Hepatocyte (in vitro differentiated cells): ENCODE measurements at regions not wholly inside any gene's neighbourhood (a gene's known extent, or its start where the extent isn't known, plus 50 kb on each side); places are given as distances from the start of the nearest gene placed in this dataset.

Experiments
- DNase-seq: peaks from one replicate; pipeline ENCODE4 v3.0.0-alpha.2; 2016; ENCODE audit warnings: low spot score
- H2AFZ ChIP-seq: fragments of 200-600 bp; sonication (generic); 2 replicates; pipeline ENCODE4 v1.6.0; 2016; ENCODE audit warnings: antibody characterized with exemption, mild to moderate bottlenecking
- H3K27ac ChIP-seq: fragments of 200-600 bp; sonication (generic); 2 replicates; pipeline ENCODE4 v1.5.1; 2016; ENCODE audit warnings: mild to moderate bottlenecking
- H3K27me3 ChIP-seq: fragments of 200-600 bp; sonication (generic); 2 replicates; pipeline ENCODE4 v1.6.1; 2016
- H3K36me3 ChIP-seq: fragments of 200-600 bp; sonication (generic); replicated peaks from 2 replicates; pipeline ENCODE4 v1.5.1; 2016; ENCODE audit warnings: low read depth; ENCODE audit not compliant: insufficient read depth
- H3K4me1 ChIP-seq: fragments of 200-600 bp; sonication (generic); 2 replicates; pipeline ENCODE4 v1.5.1; 2016; ENCODE audit warnings: mild to moderate bottlenecking, moderate library complexity; ENCODE audit not compliant: insufficient read depth
- H3K4me2 ChIP-seq: fragments of 200-600 bp; sonication (generic); 2 replicates; pipeline ENCODE4 v1.6.0; 2016
- H3K4me3 ChIP-seq: fragments of 200-600 bp; sonication (generic); 2 replicates; pipeline ENCODE4 v1.5.1; 2016; ENCODE audit warnings: mild to moderate bottlenecking
- H3K79me2 ChIP-seq: fragments of 200-600 bp; sonication (generic); 2 replicates; pipeline ENCODE4 v1.6.0; 2017; ENCODE audit warnings: mild to moderate bottlenecking
- H3K9me2 ChIP-seq: fragments of 200-600 bp; sonication (generic); replicated peaks from 2 replicates; pipeline ENCODE4 v1.6.0; 2017; ENCODE audit warnings: mild to moderate bottlenecking; ENCODE audit not compliant: insufficient read depth
- H3K9me3 ChIP-seq: fragments of 200-600 bp; sonication (generic); 2 replicates; pipeline ENCODE4 v1.5.1; 2016; ENCODE audit warnings: low read depth, mild to moderate bottlenecking
- H4K20me1 ChIP-seq: fragments of 200-600 bp; sonication (generic); 2 replicates; pipeline ENCODE4 v1.6.0; 2016; ENCODE audit warnings: mild to moderate bottlenecking; ENCODE audit not compliant: insufficient read depth, poor library complexity, severe bottlenecking
- CTCF ChIP-seq: fragments of 200-600 bp; sonication (generic); IDR thresholded peaks from 2 replicates; pipeline ENCODE4 v1.5.1; 2016; ENCODE audit warnings: antibody characterized with exemption, mild to moderate bottlenecking; ENCODE audit not compliant: poor library complexity
- EZH2 ChIP-seq: fragments of 200-600 bp; sonication (generic); IDR thresholded peaks from 2 replicates; pipeline ENCODE4 v1.6.1; 2016; ENCODE audit warnings: antibody characterized with exemption, mild to moderate bottlenecking, borderline replicate concordance
- EZH2phosphoT487 ChIP-seq: fragments of 200-600 bp; sonication (generic); IDR thresholded peaks from one replicate; pipeline ENCODE4 v1.6.1; 2018; ENCODE audit warnings: antibody characterized with exemption, mild to moderate bottlenecking, low read depth, moderate library complexity; ENCODE audit not compliant: unreplicated experiment, severe bottlenecking
- WGBS: methylation state at CpG from one replicate; pipeline ENCODE4 v1.1.6; 2016; ENCODE audit warnings: low lambda C conversion rate; ENCODE audit errors: missing lambda C conversion rate; 5-methylcytosine and 5-hydroxymethylcytosine counted together

GRCh38 chr18:78303519-78304191, 676.0 kb upstream of the SALL3 start:
- Histone ChIP-seq H4K20me1 (no peaks in the 10 kb centered on the region), H3K4me3 (no peak overlapping the region), H3K27me3 (no peaks in the 10 kb centered on the region), H3K79me2 (no peaks in the 10 kb centered on the region), H3K9me2 (no peaks in the 10 kb centered on the region), H3K4me2 (no peak overlapping the region), H3K9me3 (no peaks in the 10 kb centered on the region), H3K27ac (no peak overlapping the region), H2AFZ (no peak overlapping the region), H3K4me1 (no peaks in the 10 kb centered on the region), H3K36me3 (no peaks in the 10 kb centered on the region)
- 62% methylated on average over 15 of the region's 15 CpGs for WGBS
- TF ChIP-seq CTCF (no peak), EZH2 (no peak), EZH2phosphoT487 (no peak)
- DNase-seq, result no peak

DNA sequence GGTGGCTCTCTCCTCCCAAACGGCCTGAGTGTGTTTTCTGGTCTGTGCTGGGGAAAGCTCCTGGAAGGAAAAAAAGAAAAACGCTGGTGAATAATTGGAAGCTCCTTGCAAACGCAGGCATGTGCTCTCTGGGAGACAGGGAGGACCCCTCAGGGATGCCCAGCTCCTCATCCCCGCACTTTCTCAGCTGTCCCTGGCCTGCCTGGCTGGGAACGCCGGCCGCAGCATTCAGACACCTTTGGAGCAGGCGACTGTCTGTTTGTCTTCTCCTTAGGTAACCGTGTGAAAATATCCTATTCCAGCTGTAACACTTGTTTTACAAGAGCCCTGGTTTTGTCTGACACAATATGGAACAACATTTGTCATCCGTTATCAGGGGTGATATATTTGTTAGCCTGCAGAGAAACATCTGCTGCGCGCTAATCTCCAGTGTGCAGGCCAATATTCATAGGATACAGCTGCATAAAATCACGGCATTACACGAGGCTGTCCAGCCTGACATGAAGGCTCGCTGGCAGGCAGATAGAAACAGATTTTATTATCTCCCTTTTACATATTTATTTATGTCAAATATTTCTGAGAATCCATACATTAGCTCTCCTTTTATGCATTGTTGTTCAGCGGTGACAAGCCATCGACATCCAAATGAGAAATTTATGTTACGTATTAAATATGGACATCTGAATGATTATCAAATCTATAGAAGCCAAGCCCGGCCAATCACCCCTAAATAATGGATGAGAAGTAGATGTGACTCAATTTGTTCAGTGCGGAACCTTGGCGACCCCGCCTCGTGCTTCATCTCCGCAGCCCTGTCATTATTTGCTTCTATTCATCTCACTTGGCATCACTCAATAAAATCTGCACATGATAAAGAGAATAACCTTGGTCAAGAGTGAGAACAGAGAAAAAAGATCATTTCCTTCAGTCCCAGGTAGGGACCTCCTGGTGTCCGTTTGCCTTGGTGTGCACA, 675.1 kb upstream of the SALL3 start:
- H3K4me2 ChIP-seq, result no peak overlapping the region
- DNase-seq, result no peak
- H2AFZ ChIP-seq, result no peak overlapping the region
- no peaks in the 10 kb centered on the region for H3K4me1 ChIP-seq
- WGBS, result 69% methylated on average over 25 of the region's 25 CpGs
- H3K79me2 ChIP-seq, result no peaks in the 10 kb centered on the region
- H3K9me2 ChIP-seq, result no peaks in the 10 kb centered on the region
- H3K4me3 ChIP-seq, result no peak overlapping the region
- no peaks in the 10 kb centered on the region for H3K36me3 ChIP-seq
- no peaks in the 10 kb centered on the region for H4K20me1 ChIP-seq
- TF ChIP-seq EZH2phosphoT487 (no peak), CTCF (no peak), EZH2 (no peak)
- H3K9me3 ChIP-seq, result no peaks in the 10 kb centered on the region
- no peaks in the 10 kb centered on the region for H3K27me3 ChIP-seq
- no peak overlapping the region for H3K27ac ChIP-seq

DNA sequence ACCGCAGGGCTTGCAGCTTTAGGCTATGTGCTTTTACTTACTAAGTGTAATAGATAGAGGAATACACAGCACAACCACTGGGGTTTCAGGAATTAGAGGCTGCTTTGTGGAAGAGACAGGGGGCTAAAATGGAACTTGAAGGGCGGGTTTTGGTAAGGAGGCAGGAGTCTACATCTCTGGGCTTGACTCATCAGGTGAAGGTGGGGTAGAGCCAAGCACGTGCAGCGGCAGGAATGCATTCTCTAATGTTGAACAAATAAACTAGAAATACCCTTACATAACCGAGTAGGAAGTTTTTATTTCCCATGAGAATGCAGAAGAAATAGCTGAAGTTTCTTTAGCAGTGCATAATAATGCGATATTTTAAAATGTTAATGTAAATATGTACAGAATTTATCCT, 673.8 kb upstream of the SALL3 start:
- Histone ChIP-seq H3K4me3 (no peak overlapping the region), H3K79me2 (no peaks in the 10 kb centered on the region), H3K36me3 (no peaks in the 10 kb centered on the region), H3K4me2 (no peak overlapping the region), H3K9me2 (no peaks in the 10 kb centered on the region), H3K9me3 (no peaks in the 10 kb centered on the region), H3K4me1 (no peaks in the 10 kb centered on the region), H2AFZ (no peak overlapping the region), H4K20me1 (no peaks in the 10 kb centered on the region), H3K27me3 (no peaks in the 10 kb centered on the region), H3K27ac (no peak overlapping the region)
- TF ChIP-seq EZH2, result no peak
- TF ChIP-seq CTCF, result no peak
- no peak for TF ChIP-seq EZH2phosphoT487
- WGBS, result 74% methylated on average over 6 of the region's 6 CpGs
- no peak for DNase-seq
